Naive thymus-derived CD4-positive, alpha-beta T cell (primary cell): ENCODE measurements at regions not wholly inside any gene's neighbourhood (a gene's known extent, or its start where the extent isn't known, plus 50 kb on each side); places are given as distances from the start of the nearest gene placed in this dataset.

ENCODE experiments used
- ATAC-seq: fragments of 150-1000 bp; cut with Tn5 transposase; 2 replicates; pipeline ENCODE4 v1.10.0; 2021; ENCODE audit warnings: mild to moderate bottlenecking, moderate library complexity
- CTCF ChIA-PET: fragments of 350-600 bp; sonication (Branson Sonifier 250); formaldehyde crosslinking; loops from one replicate; lab custom pipeline; 2021; ENCODE audit warnings: antibody characterized with exemption; lab: Charles Lee
- POLR2A ChIA-PET: fragments of 350-600 bp; sonication (Branson Sonifier 250); formaldehyde crosslinking; loops from one replicate; lab custom pipeline; 2021; ENCODE audit warnings: antibody characterized with exemption, inconsistent platforms; lab: Charles Lee
- DNase-seq, 9 donors: peaks; one replicate each; pipeline versions ENCODE4 v3.0.0 to v3.0.0-alpha.2; 2020 to 2022; ENCODE audit warnings: mixed read lengths in 1 of 9
- H3K27ac ChIP-seq: one replicate; pipeline ENCODE4 v1.7.0; 2013; ENCODE audit warnings: mild to moderate bottlenecking, low read depth, low read length, moderate library complexity
- H3K27me3 ChIP-seq, 2 donors: one replicate each; pipeline ENCODE4 v1.7.0; 2013; ENCODE audit warnings: low read length in 2 of 2, mild to moderate bottlenecking in 2 of 2, moderate library complexity in 2 of 2; ENCODE audit not compliant: control insufficient read depth in 2 of 2, insufficient read depth in 2 of 2
- H3K36me3 ChIP-seq, 3 experiments: 1 replicate in 2 of 3; 2 replicates in 1 of 3; pipeline ENCODE4 v1.7.0; 2013; ENCODE audit warnings: low read length in 3 of 3, mild to moderate bottlenecking in 3 of 3, moderate library complexity in 1 of 3; ENCODE audit not compliant: insufficient read depth in 3 of 3, control insufficient read depth in 2 of 3
- H3K4me1 ChIP-seq, 2 donors: one replicate each; pipeline ENCODE4 v1.7.0; 2013; ENCODE audit warnings: low read length in 2 of 2, mild to moderate bottlenecking in 2 of 2, moderate library complexity in 1 of 2; ENCODE audit not compliant: control insufficient read depth in 2 of 2, insufficient read depth in 2 of 2
- H3K4me3 ChIP-seq: 2 replicates; pipeline ENCODE4 v1.7.0; 2013; ENCODE audit warnings: mild to moderate bottlenecking, low read length
- H3K9me3 ChIP-seq, 3 experiments: 1 replicate in 2 of 3; 2 replicates in 1 of 3; pipeline ENCODE4 v1.7.0; 2013; ENCODE audit warnings: low read length in 3 of 3; ENCODE audit not compliant: control insufficient read depth in 2 of 3
- H3K27ac Mint-ChIP-seq, 9 donors: one replicate each; pipeline ENCODE4 v1.8.0; 2020 to 2022; ENCODE audit warnings: mixed read lengths in 9 of 9, mild to moderate bottlenecking in 8 of 9, moderate library complexity in 5 of 9, inconsistent platforms in 2 of 9
- H3K27me3 Mint-ChIP-seq, 5 donors: one replicate each; pipeline ENCODE4 v1.8.0; 2021 to 2022; ENCODE audit warnings: mixed read lengths in 5 of 5, mild to moderate bottlenecking in 1 of 5
- H3K36me3 Mint-ChIP-seq, 5 donors: one replicate each; pipeline ENCODE4 v1.8.0; 2020 to 2022; ENCODE audit warnings: mixed read lengths in 5 of 5, mild to moderate bottlenecking in 3 of 5, inconsistent platforms in 1 of 5
- H3K4me1 Mint-ChIP-seq, 7 donors: one replicate each; pipeline ENCODE4 v1.8.0; 2020 to 2022; ENCODE audit warnings: mixed read lengths in 7 of 7, mild to moderate bottlenecking in 3 of 7, inconsistent platforms in 1 of 7
- H3K4me3 Mint-ChIP-seq, 10 donors: one replicate each; pipeline ENCODE4 v1.8.0; 2020 to 2022; ENCODE audit warnings: mild to moderate bottlenecking in 10 of 10, mixed read lengths in 10 of 10, moderate library complexity in 6 of 10, inconsistent platforms in 2 of 10
- H3K9me3 Mint-ChIP-seq, 11 donors: one replicate each; pipeline ENCODE4 v1.8.0; 2020 to 2022; ENCODE audit warnings: mixed read lengths in 11 of 11, mild to moderate bottlenecking in 4 of 11, inconsistent platforms in 1 of 11, moderate library complexity in 1 of 11
- intact Hi-C, 2 donors: fragments of 100-400 bp; cut with micrococcal nuclease; formaldehyde crosslinking; loops; one replicate each; pipeline ENCODE4 v1.15.1; 2023

DNA sequence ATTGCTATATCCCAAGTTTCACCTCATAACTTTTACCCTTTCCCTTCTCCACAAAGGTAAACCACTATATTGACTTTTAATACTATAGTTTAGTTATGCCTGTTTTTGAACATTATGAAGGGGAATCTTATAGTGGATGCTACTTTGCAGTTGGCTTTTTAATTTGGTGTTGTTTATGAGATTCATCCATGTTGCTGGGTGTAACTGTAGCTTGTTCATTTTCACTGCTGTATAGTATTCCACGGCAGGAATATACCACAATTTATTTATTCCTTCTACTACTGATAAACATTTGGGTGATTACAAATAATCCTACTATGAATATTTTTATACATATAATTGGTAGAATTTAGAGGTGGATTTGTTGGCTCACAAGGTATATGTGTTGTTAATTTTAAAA lies 88.4 kb upstream of the NALF2 start:
- intact Hi-C loops = no loop called here
- Histone ChIP-seq H3K4me1 (no peaks in the 10 kb centered on the region), H3K4me3 (no peak overlapping the region), H3K27me3 (no peaks in the 10 kb centered on the region), H3K36me3 (no peaks in the 10 kb centered on the region), H3K9me3 (no peaks in the 10 kb centered on the region), H3K27ac (no peak overlapping the region)
- ChIA-PET POLR2A (no interaction called here), CTCF (no interaction called here)
- no peak for ATAC-seq
- DNase-seq = no peak
- no peaks in the 10 kb centered on the region for H3K4me1 Mint-ChIP-seq
- H3K4me3 Mint-ChIP-seq = no peak overlapping the region
- H3K9me3 Mint-ChIP-seq = peaks cover 0 to 9% (median 3%) of the 10 kb centered on the region in 11 donors
- H3K36me3 Mint-ChIP-seq = no peaks in the 10 kb centered on the region
- H3K27me3 Mint-ChIP-seq = no peaks in the 10 kb centered on the region
- H3K27ac Mint-ChIP-seq = no peak overlapping the region

DNA sequence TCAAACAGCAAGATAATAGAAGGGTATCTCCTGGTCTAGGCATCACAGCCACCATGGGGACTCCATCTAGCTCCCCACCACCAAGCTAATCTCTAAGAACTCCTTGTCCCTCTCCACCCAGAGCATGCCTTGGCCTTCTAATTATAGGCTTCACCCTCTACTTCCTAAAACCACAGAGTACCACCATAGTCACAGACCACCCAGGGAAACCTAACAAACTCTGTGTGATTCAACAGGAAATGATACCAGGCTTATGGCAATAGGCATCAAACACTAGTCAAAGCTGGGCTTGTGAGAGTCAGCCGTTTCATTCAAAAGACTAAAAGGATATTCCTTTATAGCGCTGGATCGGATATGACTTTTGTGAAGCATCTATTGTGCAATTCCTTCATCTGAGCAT lies 91.5 kb upstream of the NALF2 start:
- no peak overlapping the region for H3K27ac Mint-ChIP-seq
- Histone ChIP-seq H3K36me3 (no peaks in the 10 kb centered on the region), H3K4me1 (no peaks in the 10 kb centered on the region), H3K27me3 (no peaks in the 10 kb centered on the region), H3K27ac (no peak overlapping the region), H3K4me3 (no peak overlapping the region), H3K9me3 (no peaks in the 10 kb centered on the region)
- H3K9me3 Mint-ChIP-seq = peaks cover 0 to 7% (median 2%) of the 10 kb centered on the region in 11 donors
- DNase-seq = no peak
- H3K4me1 Mint-ChIP-seq = no peaks in the 10 kb centered on the region
- no peaks in the 10 kb centered on the region for H3K27me3 Mint-ChIP-seq
- no peaks in the 10 kb centered on the region for H3K36me3 Mint-ChIP-seq
- POLR2A ChIA-PET = no interaction called here
- no peak overlapping the region for H3K4me3 Mint-ChIP-seq
- CTCF ChIA-PET = no interaction called here
- ATAC-seq = no peak
- intact Hi-C loops = no loop called here

DNA sequence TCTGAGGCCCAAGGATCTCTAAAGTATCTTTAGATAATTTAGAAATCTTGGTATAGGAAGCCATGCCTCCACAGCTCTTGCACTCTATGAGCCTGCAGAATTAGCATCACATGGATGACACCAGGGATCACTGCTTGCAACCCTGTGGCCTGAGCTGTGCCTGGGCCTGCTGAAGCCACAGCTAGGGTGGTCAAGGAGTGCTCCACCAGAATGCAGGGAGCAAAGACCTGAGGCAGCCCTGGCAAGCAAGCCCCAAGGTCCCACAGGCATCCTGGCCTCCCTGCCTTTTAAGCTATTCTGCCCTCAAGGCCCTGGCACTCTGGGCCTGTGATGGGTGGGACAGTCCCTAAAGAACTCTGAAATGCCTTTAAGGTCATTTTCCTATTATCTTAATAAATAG lies 105.2 kb upstream of the NALF2 start:
- intact Hi-C loops = no loop called here
- no peaks in the 10 kb centered on the region for H3K27me3 ChIP-seq
- H3K27ac ChIP-seq = no peak overlapping the region
- ATAC-seq (no peak), DNase-seq (no peak)
- no peaks in the 10 kb centered on the region for H3K4me1 ChIP-seq
- H3K36me3 Mint-ChIP-seq = no peaks in the 10 kb centered on the region
- no peak overlapping the region for H3K4me3 ChIP-seq
- H3K27ac Mint-ChIP-seq = no peak overlapping the region
- CTCF ChIA-PET = no interaction called here
- POLR2A ChIA-PET = no interaction called here
- H3K4me1 Mint-ChIP-seq = peaks cover 0 to 2% (median 0%) of the 10 kb centered on the region in 7 donors
- no peaks in the 10 kb centered on the region for H3K9me3 ChIP-seq
- H3K27me3 Mint-ChIP-seq = no peaks in the 10 kb centered on the region
- H3K4me3 Mint-ChIP-seq = no peak overlapping the region
- no peaks in the 10 kb centered on the region for H3K36me3 ChIP-seq
- H3K9me3 Mint-ChIP-seq = no peaks in the 10 kb centered on the region

DNA sequence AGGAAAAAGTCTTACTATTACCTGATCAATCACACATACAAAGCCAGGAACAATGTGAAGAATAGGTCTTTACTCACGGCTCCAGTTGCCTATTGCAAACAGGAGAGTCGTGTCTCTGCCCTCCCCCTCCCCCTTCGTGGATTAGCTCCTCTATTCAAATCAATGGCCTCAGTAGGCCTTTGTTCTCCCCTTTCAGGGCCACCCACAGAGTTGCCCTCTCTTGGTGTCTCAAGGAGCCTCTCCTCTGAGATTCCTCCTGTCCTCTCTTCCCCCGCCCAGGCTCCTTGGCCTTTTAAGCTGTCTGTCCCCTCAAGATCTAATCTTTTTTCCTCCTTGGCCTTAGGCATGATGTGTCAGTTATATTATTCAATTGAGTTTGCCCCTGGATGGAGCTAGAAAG lies 107.2 kb upstream of the NALF2 start:
- Mint-ChIP-seq H3K4me3 (no peak overlapping the region), H3K36me3 (no peaks in the 10 kb centered on the region), H3K4me1 (peaks cover 0 to 2% (median 0%) of the 10 kb centered on the region in 7 donors), H3K27me3 (no peaks in the 10 kb centered on the region), H3K9me3 (no peaks in the 10 kb centered on the region), H3K27ac (no peak overlapping the region)
- ATAC-seq = no peak
- H3K36me3 ChIP-seq = no peaks in the 10 kb centered on the region
- ChIA-PET POLR2A (no interaction called here), CTCF (no interaction called here)
- DNase-seq = no peak
- no peaks in the 10 kb centered on the region for H3K27me3 ChIP-seq
- H3K4me3 ChIP-seq = no peak overlapping the region
- H3K9me3 ChIP-seq = no peaks in the 10 kb centered on the region
- intact Hi-C loops = no loop called here
- no peak overlapping the region for H3K27ac ChIP-seq
- H3K4me1 ChIP-seq = no peaks in the 10 kb centered on the region

DNA sequence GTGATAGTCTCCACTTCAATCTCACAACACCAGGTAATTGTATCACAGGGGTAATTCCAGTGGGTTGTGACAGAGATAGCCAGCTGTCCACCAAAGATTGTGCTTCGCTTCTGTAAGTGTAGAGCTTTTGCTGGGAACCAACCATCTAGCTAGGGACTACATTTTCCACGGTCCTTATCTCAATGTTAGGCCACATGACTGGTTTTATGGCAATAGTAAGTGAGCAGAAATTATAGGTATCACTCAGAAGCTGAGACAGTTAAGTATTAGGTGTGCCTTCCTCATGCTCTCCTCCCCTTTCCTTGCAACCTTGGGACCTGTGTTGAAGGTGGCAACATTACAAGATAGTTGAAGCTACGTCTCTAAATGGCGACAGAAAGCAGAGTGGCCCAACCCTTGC lies 108.8 kb upstream of the NALF2 start:
- intact Hi-C loops = no loop called here
- DNase-seq (no peak), ATAC-seq (no peak)
- Mint-ChIP-seq H3K9me3 (no peaks in the 10 kb centered on the region), H3K4me1 (peaks cover 0 to 2% (median 0%) of the 10 kb centered on the region in 7 donors), H3K27ac (no peak overlapping the region), H3K27me3 (no peaks in the 10 kb centered on the region), H3K4me3 (no peak overlapping the region), H3K36me3 (no peaks in the 10 kb centered on the region)
- H3K36me3 ChIP-seq = no peaks in the 10 kb centered on the region
- H3K27ac ChIP-seq = no peak overlapping the region
- ChIA-PET POLR2A (no interaction called here), CTCF (no interaction called here)
- no peaks in the 10 kb centered on the region for H3K9me3 ChIP-seq
- no peaks in the 10 kb centered on the region for H3K27me3 ChIP-seq
- H3K4me3 ChIP-seq = no peak overlapping the region
- H3K4me1 ChIP-seq = no peaks in the 10 kb centered on the region

DNA sequence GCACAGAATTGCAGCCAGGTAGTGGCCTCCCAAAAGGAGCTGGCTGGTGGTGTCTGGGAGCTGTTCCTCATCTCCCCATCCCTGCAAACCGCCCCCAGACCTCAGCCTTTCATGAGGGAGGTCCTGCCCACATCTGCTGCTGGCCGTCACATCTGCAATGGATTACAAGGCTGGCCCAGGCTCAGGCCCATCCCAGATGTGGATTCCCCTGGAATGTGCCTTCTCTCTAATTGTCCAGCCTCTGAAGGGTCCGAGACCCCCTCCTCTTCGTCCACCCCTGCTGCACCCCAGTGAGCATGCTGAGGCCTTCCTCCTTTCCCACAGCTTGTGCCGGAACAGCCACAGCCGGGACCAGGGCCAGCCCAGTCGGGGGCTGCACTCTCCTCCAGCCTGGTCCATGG lies 115.0 kb upstream of the NALF2 start:
- ATAC-seq (no peak), DNase-seq (no peak)

DNA sequence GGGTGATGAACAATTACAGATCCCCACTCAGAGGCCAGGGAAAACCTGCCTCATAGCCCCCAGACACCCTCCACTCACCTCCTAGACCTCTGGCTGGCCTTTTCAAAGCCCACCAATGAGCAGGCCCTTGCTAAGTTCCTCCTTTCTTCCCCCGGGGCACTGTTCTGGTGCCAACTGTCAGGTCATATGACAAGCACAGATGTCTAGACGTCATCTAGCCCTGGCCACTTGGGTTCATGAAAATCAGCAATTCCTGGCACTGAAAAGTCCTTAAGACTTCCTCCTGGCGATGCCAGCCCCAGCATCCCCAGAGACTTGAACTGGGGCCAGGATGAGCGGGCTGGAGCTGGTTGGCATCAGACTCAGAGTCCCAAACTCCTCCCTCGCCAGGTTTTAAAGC lies 115.6 kb upstream of the NALF2 start:
- ATAC-seq = no peak
- intact Hi-C loops = loop anchor here (5.0 kb wide), 2 partner anchors 656 to 1191 kb away; no protein-coding TSS in a partner anchor
- DNase-seq = no peak
- ChIA-PET CTCF (no interaction called here), POLR2A (no interaction called here)
- Histone ChIP-seq H3K27ac (no peak overlapping the region), H3K4me3 (no peak overlapping the region), H3K9me3 (no peaks in the 10 kb centered on the region), H3K36me3 (no peaks in the 10 kb centered on the region), H3K27me3 (no peaks in the 10 kb centered on the region), H3K4me1 (no peaks in the 10 kb centered on the region)
- no peaks in the 10 kb centered on the region for H3K9me3 Mint-ChIP-seq
- H3K27me3 Mint-ChIP-seq = peaks cover 0 to 17% (median 4%) of the 10 kb centered on the region in 5 donors
- peaks cover 0 to 4% (median 0%) of the 10 kb centered on the region in 7 donors for H3K4me1 Mint-ChIP-seq
- H3K27ac Mint-ChIP-seq = no peak overlapping the region
- H3K36me3 Mint-ChIP-seq = no peaks in the 10 kb centered on the region
- H3K4me3 Mint-ChIP-seq = no peak overlapping the region

More for the DNA sequence above, 115.0 kb upstream of the NALF2 start:
- ChIA-PET POLR2A (no interaction called here), CTCF (no interaction called here)
- peaks cover 0 to 16% (median 4%) of the 10 kb centered on the region in 5 donors for H3K27me3 Mint-ChIP-seq
- no peak overlapping the region for H3K4me3 Mint-ChIP-seq
- H3K27ac ChIP-seq = no peak overlapping the region
- no peaks in the 10 kb centered on the region for H3K36me3 Mint-ChIP-seq
- no peaks in the 10 kb centered on the region for H3K9me3 ChIP-seq
- no peaks in the 10 kb centered on the region for H3K36me3 ChIP-seq
- H3K4me1 Mint-ChIP-seq = peaks cover 0 to 4% (median 0%) of the 10 kb centered on the region in 7 donors
- intact Hi-C loops = loop anchor here (5.0 kb wide), 2 partner anchors 657 to 1192 kb away; no protein-coding TSS in a partner anchor
- no peak overlapping the region for H3K27ac Mint-ChIP-seq
- H3K9me3 Mint-ChIP-seq = no peaks in the 10 kb centered on the region
- no peaks in the 10 kb centered on the region for H3K27me3 ChIP-seq
- no peak overlapping the region for H3K4me3 ChIP-seq
- no peaks in the 10 kb centered on the region for H3K4me1 ChIP-seq
